Endothelial cell of hepatic sinusoid (primary cell): ENCODE measurements at regions not wholly inside any gene's neighbourhood (a gene's known extent, or its start where the extent isn't known, plus 50 kb on each side); places are given as distances from the start of the nearest gene placed in this dataset.

Experiments
- in situ Hi-C: cut with HindIII; loops from 2 replicates; pipeline ENCODE4 v1.10.0; 2017; ENCODE audit warnings: low sequenced_read_pairs

DNA sequence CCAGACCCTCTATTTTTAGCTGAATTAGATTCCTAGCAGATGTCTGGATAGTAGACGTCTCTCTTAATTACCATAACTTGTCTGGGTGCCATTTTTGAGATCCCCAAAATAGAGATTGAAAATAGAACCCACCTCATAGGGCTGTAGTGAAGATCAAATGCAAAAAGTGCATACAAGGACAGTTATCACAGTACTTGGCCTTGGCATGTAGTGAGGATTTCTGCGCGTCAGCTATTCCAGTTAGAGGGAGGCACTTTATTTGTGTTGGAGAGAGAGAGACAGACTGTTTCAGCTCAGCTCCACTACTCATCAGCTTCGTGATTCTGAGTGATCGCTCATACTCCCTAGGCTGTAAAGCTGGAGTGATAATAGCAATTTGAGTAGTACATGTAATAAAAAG is 59.6 kb upstream of the CDH13 start:
- in situ Hi-C loops, result no loop called here

DNA sequence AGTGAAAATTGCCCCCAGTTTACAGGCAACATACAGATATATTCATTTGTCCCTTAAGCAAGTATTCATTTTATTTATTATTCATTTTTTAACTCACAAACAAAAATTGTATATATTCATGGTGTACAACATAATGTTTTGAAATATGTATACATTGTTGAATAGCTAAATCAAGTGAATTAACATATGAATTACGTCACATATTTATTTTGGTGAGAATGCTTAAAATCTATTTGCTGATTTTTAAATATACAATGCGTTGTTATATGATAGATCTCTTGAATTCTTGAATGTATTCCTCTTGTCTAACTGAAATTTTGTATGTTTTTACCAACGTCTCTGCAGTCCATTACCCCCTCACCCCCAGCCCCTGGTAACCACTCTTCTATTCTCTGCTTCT is 63.4 kb upstream of the CDH13 start:
- in situ Hi-C loops, result no loop called here

DNA sequence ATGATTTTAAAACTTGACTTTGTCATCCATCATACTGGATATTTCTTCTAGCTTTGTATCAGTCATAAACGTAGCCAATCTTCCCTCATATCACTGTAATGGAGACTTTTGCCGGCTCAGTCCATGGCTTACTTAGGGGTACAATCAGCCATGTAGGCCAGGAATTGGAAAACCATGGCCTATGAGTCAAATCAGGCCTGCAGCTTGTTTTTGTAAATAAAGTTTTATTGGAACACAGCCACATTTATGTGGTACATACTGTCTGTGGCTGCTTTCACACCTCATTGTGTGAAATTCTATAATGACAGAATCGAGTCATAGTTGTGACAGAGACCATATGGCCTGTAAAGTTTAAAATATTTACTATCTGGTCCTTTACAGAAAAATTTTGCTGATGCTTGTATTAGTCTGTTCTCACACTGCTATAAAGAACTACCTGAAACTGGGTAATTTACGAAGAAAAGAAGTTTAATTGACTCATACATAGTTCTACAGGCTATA is 64.5 kb upstream of the CDH13 start:
- in situ Hi-C loops, result no loop called here

- in situ Hi-C loops, result no loop called here
These were observed 65.9 kb upstream of the CDH13 start for GRCh38 chr16:82560805-82561325.

DNA sequence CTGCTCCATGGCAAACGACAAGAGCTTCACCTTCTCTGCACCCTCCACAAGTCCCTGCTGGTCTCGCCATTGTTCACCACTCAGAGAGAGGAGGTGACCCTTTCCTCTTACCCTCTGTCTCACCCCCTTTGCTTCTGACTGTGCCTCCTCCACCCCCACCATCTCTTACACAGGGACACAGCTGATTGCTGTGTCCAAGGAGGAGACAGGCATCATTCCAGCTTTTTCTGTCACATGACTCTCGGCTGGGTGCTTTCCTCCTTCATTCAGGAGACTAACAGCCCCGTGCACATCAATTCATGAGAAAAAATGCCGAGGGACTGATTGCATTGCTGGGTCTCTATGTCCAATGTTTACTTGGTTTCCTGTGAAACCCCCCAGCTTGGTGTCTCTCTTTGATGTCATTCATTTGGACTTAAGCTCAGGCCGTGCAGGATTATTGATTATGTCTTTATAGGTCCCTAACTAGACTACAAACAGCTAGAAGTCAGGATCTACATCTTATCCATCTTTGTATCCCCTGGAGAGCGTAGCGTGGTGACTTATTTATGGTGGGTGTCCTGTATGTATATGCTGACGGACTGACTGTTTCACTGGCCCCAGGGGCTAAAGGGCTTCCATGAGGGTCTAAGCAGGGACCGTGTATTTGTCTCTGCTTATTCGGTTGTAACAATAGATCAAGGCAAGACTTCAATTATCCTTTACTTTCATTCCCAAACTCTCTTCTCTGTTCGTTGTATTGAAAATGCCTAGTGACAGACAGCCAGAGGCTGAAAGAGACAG is 82.2 kb upstream of the CDH13 start:
- in situ Hi-C loops, result no loop called here

GRCh38 chr16:82542714-82543113 is 84.1 kb upstream of the CDH13 start:
- in situ Hi-C loops, result no loop called here

GRCh38 chr16:82541103-82541502 is 85.7 kb upstream of the CDH13 start:
- in situ Hi-C loops, result no loop called here

DNA sequence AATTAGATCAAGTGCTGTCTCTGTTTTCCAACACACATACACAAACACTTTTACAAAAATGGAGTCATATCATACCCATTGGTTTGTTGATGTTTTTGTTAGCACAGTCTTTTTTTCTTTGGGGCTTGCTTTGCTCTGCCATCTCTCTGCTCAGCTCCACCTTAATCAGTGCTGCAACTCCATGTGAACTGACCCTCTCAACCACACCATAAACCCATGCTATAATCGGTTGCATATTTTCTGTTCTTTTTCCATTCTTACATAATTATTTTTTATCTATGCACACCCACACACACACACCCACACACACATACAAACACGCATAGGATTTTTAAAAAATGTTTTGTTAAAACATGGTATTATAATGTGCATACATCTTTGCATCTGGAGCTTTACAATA is 91.0 kb upstream of the CDH13 start:
- in situ Hi-C loops, result no loop called here

DNA sequence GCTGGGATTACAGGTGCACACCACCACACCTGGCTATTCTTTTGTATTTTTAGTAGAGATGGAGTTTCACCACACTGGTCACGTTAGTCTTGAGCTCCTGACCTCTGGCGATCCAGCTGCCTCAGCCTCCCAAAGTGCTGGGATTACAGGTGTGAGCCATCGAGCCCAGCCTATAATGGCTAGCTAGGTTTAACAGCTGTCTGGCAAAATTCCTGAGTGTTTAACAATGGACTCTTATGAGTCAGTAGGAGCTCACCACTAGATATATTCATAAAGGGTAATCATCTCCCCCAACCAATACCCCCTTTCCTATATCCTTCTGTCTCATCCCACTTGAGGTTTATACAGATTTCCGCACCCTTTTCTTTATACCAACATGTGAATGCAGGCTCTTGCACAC is 91.5 kb upstream of the CDH13 start:
- in situ Hi-C loops, result no loop called here

DNA sequence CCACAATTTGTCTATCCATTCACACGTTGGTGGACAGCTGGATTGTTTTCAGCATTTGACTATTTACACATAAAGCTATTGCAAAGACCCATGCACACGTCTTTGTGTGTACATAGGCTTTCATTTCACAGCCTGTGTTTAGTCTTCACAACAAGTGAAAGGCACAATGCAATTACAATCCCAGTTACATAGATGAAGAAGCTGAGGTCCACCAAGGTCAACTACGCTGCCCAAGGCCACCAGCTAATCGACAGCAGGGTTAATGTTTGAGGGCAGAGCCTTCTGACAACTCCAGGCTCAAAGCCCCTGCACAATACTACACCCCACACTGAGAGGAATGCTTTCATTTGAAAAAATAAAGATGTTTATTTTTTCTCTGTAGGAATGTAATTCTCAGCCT is 93.6 kb upstream of the CDH13 start:
- in situ Hi-C loops, result no loop called here

GRCh38 chr16:82530883-82531282 is 95.9 kb upstream of the CDH13 start:
- in situ Hi-C loops, result no loop called here

- in situ Hi-C loops, result no loop called here
These were observed 99.7 kb upstream of the CDH13 start for GRCh38 chr16:82527101-82527500.

DNA sequence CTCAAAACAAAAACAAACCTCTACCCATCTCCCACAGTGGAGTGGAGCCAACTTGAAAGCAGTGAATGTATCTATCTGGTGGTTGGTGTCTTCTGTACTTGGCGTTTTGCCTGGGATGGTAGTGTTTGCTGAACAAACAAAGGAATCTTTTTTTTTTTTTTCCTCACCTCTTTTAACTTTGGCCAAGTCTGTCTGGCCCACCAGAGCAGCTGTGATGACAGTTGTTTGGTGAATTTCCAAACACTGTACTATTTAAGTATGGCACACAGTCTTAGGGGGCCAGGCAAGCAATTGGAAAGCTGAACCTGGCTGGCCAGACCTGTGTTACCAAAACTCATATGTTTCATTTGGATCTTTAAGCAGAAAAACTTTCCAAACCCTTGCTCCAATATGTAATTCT is 101.8 kb upstream of the CDH13 start:
- in situ Hi-C loops, result loop anchor here (5.0 kb wide), 1 partner anchor 73 kb away; no protein-coding TSS in a partner anchor

DNA sequence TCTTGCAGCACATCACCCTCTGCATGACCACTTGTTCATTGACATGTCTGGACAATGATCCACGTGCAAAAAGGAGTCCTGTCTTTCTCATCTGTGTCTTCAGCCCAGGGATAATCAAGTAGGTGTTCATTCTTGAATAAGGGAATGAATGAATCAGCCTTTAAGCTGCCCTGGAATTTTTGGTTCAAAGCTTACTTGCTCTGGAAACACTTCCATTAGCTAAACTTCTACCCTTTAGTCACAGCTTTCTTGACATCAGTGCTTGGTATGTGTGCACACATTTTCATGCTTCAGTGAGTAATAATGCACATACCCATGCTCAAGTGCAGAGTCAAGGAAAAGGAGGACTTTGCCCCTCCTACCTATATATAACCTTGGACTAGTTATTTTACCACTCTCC is 103.0 kb upstream of the CDH13 start:
- in situ Hi-C loops, result loop anchor here (5.0 kb wide), 1 partner anchor 72 kb away; no protein-coding TSS in a partner anchor

DNA sequence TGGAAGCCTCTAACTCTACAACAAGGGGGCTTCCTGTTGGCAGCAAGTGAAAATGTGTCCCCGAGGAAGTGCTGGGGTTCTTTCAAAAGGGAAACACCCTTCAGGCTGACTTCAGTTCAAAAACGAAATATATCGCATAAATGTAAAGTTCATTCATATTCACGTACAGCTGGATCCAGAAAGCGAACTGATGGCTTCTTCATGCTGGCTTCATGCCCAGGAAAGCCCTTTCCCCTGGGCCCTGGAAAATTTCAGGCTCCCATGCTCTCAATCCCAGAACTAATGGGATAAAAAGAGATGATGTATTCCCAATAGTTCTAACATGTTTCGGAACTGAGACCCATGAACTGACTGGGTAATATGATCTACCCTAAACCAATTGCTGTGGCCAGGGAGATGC is 104.7 kb upstream of the CDH13 start:
- in situ Hi-C loops, result loop anchor here (5.0 kb wide), 1 partner anchor 70 kb away; no protein-coding TSS in a partner anchor

GRCh38 chr16:82518811-82519210 is 108.0 kb upstream of the CDH13 start:
- in situ Hi-C loops, result no loop called here

DNA sequence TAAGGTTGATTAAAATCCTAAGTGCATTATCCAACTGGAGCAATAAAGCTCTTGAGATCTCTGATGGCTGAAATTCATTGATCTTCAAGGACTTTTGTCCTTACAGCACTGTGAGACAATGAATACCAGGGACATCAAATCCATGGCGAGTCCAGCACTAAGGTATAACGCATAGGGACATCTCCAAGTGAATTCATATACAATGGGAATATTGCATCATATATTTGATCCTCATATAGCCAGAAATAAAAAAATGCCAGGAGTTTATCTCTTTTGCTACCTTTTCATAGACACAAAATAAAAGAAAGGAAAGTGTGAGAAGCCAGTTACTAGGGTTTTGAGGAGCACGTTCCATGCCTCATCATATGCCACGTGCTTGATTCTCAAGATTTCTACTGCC is 112.5 kb upstream of the CDH13 start:
- in situ Hi-C loops, result no loop called here

GRCh38 chr16:82510789-82511305 is 115.9 kb upstream of the CDH13 start:
- in situ Hi-C loops, result no loop called here

GRCh38 chr16:82509691-82510430 is 116.9 kb upstream of the CDH13 start:
- in situ Hi-C loops, result no loop called here

GRCh38 chr16:82506692-82507670 is 119.8 kb upstream of the CDH13 start:
- in situ Hi-C loops, result no loop called here
